AG10803 (cell line): ENCODE measurements at regions not wholly inside any gene's neighbourhood (a gene's known extent, or its start where the extent isn't known, plus 50 kb on each side); places are given as distances from the start of the nearest gene placed in this dataset.
"Not testable (repeated sequence)": the region's sequence is repeated elsewhere in the genome, so short reads cannot be mapped to it uniquely, and the experiment has no call there.

Source experiments
- DNase-seq: peaks from one replicate; pipeline ENCODE4 v3.0.0; 2010; ENCODE audit warnings: low read depth
- H3K4me3 ChIP-seq: 2 replicates; pipeline ENCODE4 v1.5.1; 2011; ENCODE audit warnings: mild to moderate bottlenecking, low read length, control low read depth
- TF ChIP-seq, protein P1 (sequence below): conservative IDR thresholded peaks from 2 replicates; pipeline ENCODE4 v1.5.1; 2011; ENCODE audit warnings: mild to moderate bottlenecking, low read length, control low read depth, inconsistent platforms

DNA sequence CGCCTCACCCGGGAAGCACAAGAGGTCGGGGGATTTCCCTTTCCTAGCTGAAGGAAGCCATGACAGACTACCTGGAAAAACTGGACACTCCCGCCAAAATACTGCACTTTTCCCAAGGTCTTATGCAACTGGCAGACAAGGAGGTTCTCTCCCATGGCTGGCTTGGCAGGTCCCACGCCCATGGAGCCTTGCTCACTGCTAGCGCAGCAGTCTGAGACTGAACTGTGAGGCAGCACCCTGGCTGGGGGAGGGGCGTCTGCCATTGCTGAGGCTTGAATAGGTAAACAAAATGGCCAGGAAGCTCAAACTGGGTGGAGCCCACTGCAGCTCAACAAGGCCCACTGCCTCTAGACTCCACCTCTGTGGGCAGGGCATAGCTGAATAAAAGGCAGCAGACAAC, 92.1 kb downstream of the C4BPA start:
- DNase-seq: not testable (repeated sequence)

GRCh38 chr1:207201534-207201933, 97.5 kb downstream of the C4BPA start:
- not testable (repeated sequence) for H3K4me3 ChIP-seq, DNase-seq

More for the DNA sequence above, 92.1 kb downstream of the C4BPA start:
- not testable (repeated sequence) for H3K4me3 ChIP-seq

GRCh38 chr1:207202480-207202879, 98.4 kb downstream of the C4BPA start:
- DNase-seq: no peak
- TF ChIP-seq, protein P1, sequence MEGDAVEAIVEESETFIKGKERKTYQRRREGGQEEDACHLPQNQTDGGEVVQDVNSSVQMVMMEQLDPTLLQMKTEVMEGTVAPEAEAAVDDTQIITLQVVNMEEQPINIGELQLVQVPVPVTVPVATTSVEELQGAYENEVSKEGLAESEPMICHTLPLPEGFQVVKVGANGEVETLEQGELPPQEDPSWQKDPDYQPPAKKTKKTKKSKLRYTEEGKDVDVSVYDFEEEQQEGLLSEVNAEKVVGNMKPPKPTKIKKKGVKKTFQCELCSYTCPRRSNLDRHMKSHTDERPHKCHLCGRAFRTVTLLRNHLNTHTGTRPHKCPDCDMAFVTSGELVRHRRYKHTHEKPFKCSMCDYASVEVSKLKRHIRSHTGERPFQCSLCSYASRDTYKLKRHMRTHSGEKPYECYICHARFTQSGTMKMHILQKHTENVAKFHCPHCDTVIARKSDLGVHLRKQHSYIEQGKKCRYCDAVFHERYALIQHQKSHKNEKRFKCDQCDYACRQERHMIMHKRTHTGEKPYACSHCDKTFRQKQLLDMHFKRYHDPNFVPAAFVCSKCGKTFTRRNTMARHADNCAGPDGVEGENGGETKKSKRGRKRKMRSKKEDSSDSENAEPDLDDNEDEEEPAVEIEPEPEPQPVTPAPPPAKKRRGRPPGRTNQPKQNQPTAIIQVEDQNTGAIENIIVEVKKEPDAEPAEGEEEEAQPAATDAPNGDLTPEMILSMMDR: no peak

GRCh38 chr1:207203541-207203940, 99.5 kb downstream of the C4BPA start:
- TF ChIP-seq, protein P1: no peak
- DNase-seq: no peak
- H3K4me3 ChIP-seq: no peak overlapping the region

More at GRCh38 chr1:207202480-207202879, 98.4 kb downstream of the C4BPA start:
- no peak overlapping the region for H3K4me3 ChIP-seq

DNA sequence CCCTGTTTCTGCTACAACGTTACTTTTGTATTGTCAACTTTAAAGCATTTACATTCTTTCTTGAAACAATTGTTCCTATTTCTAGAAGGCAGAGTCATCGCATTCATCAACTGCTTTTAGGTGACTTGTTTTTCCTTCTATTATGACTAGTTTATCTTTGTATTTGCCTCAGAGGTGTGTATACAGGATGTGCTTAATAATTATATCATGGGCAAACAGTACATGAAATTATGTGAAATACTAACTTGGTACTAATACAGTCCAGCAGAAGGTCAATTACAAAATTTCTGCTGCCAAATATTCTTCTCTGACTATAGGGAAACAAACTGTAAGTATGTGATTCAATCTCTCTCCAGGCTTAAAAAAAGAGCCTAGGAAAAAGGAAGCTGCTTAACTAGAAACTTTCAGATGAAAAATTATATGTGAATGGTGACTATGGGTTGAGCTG, 101.6 kb downstream of the C4BPA start:
- H3K4me3 ChIP-seq: no peak overlapping the region
- DNase-seq: no peak
- TF ChIP-seq, protein P1: no peak

GRCh38 chr1:207208691-207209090, 104.7 kb downstream of the C4BPA start:
- not testable (repeated sequence) for H3K4me3 ChIP-seq, DNase-seq

DNA sequence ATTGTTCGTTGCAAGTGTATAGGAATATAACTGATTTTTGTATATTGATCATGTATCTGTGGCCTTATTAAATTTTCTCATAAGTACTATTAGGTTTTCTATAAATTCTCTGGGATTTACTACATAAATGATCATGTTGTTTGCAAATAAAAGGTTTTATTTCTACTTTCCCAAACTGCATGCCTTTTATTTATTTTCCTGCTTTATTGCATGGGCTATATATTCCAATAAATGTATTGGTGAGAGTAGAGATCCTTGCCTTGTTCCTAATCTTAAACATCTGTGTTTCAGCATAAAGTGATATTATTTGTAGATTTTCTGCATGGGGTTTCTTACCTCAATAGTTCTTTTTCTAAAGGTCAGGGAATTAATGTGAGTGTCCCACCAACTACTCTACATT, 107.0 kb upstream of the CD55 start:
- no peak overlapping the region for H3K4me3 ChIP-seq
- no peak for DNase-seq
- TF ChIP-seq, protein P1: no peak

DNA sequence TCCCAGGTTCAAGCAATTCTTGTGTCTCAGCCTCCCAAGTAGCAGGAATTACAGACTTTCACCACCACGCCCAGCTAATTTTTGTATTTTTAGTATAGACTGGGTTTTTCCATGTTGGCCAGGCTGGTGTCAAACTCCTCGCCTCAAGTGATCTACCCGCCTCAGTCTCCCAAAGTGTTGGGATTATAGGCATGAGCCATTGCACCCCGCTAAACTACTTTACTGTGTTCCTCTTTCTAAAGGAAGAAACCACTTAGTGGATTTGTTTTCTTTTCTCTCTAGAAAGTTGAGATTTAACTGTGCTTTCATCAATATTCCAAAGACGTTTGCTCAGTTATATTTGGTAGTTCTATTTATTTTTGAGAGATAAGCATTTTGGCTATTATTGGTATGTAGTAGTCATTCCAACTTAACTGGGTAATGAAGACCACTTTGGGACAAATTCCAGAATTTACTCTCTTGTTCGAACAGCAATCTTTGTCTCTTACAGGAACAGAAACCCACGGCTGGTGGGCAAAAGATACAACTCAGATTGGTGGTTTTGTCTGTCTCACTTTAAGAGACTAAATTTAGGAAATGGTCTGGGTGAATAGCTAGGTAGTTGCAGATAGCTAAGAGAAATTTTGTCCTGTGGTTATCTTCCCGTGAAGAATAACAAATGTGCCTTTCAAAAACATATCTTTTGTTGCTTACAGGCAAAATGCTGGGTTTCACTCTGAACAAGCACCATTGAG, 103.5 kb upstream of the CD55 start:
- TF ChIP-seq, protein P1: no peak
- H3K4me3 ChIP-seq: no peak overlapping the region
- no peak for DNase-seq
